HG03469 (cell line): ENCODE measurements at regions not wholly inside any gene's neighbourhood (a gene's known extent, or its start where the extent isn't known, plus 50 kb on each side); places are given as distances from the start of the nearest gene placed in this dataset.
"Not testable (repeated sequence)": the region's sequence is repeated elsewhere in the genome, so short reads cannot be mapped to it uniquely, and the experiment has no call there.

ENCODE experiments used
- ATAC-seq: cut with Tn5 transposase; IDR thresholded peaks from one replicate; pipeline ENCODE4 v1.9.1; 2021; ENCODE audit warnings: mild to moderate bottlenecking, moderate library complexity, moderate number of reproducible peaks; ENCODE audit not compliant: unreplicated experiment

GRCh38 chr1:5200006-5200405 is 545.6 kb downstream of the AJAP1 start:
- no peak for ATAC-seq

GRCh38 chr1:5198328-5198727 is 543.9 kb downstream of the AJAP1 start:
- no peak for ATAC-seq

- no peak for ATAC-seq
These were observed 537.1 kb downstream of the AJAP1 start for GRCh38 chr1:5191470-5191869.

- no peak for ATAC-seq
These were observed 535.0 kb downstream of the AJAP1 start for GRCh38 chr1:5189384-5189783.

GRCh38 chr1:5165762-5166161 is 511.4 kb downstream of the AJAP1 start:
- no peak for ATAC-seq

GRCh38 chr1:5164158-5164557 is 509.7 kb downstream of the AJAP1 start:
- ATAC-seq, result no peak

GRCh38 chr1:5161372-5161771 is 507.0 kb downstream of the AJAP1 start:
- ATAC-seq, result no peak

GRCh38 chr1:5157175-5157574 is 502.8 kb downstream of the AJAP1 start:
- no peak for ATAC-seq

- no peak for ATAC-seq
These were observed 502.2 kb downstream of the AJAP1 start for GRCh38 chr1:5156416-5157120.

GRCh38 chr1:5151511-5151910 is 497.1 kb downstream of the AJAP1 start:
- no peak for ATAC-seq

GRCh38 chr1:5150191-5150590 is 495.8 kb downstream of the AJAP1 start:
- no peak for ATAC-seq

- ATAC-seq, result no peak
These were observed 493.4 kb downstream of the AJAP1 start for GRCh38 chr1:5147806-5148205.

- no peak for ATAC-seq
These were observed 488.0 kb downstream of the AJAP1 start for GRCh38 chr1:5142389-5142788.

GRCh38 chr1:5141750-5142149 is 487.3 kb downstream of the AJAP1 start:
- ATAC-seq, result no peak

- no peak for ATAC-seq
These were observed 486.6 kb downstream of the AJAP1 start for GRCh38 chr1:5140962-5141361.

GRCh38 chr1:5140136-5140535 is 485.7 kb downstream of the AJAP1 start:
- no peak for ATAC-seq

GRCh38 chr1:5129746-5130355 is 475.4 kb downstream of the AJAP1 start:
- no peak for ATAC-seq

GRCh38 chr1:5125208-5125607 is 470.8 kb downstream of the AJAP1 start:
- no peak for ATAC-seq

GRCh38 chr1:5120559-5120958 is 466.1 kb downstream of the AJAP1 start:
- no peak for ATAC-seq

GRCh38 chr1:5119366-5120234 is 465.2 kb downstream of the AJAP1 start:
- no peak for ATAC-seq

GRCh38 chr1:5118771-5119170 is 464.4 kb downstream of the AJAP1 start:
- ATAC-seq, result not testable (repeated sequence)

- ATAC-seq, result not testable (repeated sequence)
These were observed 463.9 kb downstream of the AJAP1 start for GRCh38 chr1:5118292-5118691.
